ENCODE measurements at regions not wholly inside any gene's neighbourhood (a gene's known extent, or its start where the extent isn't known, plus 50 kb on each side); places are given as distances from the start of the nearest gene placed in this dataset.

DNA sequence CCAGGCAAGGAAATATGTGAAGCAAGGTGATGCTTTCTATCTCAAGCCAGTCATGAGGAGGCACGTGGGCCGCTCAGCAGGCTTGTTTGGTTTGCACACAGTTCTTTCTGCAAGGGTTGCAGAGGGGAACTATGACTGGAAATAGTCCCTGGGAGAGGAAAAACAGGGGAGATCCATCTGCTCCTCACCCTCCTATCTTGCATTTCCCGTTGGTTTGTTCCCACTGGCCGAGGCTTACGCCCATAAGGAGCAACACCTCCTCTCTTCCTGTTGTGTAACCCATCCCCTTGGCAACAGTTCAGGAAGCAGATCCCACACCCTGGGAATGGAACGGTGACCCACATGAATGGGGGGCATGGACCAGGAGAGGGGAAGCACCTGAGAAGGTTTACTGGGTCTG is 72.1 kb upstream of the MAGI1 start:
- no peak for TF ChIP-seq CTCF (IDR thresholded peaks at IDR 0.05; ENCODE audit: partially characterized antibody, unreplicated experiment)
- Mint-ChIP-seq H3K36me3 (ENCODE audit: unreplicated experiment) (no peaks in the 10 kb centered on the region), H3K9me3 (ENCODE audit: unreplicated experiment) (no peaks in the 10 kb centered on the region), H3K4me3 (ENCODE audit: unreplicated experiment) (no peak overlapping the region), H3K27me3 (ENCODE audit: unreplicated experiment) (no peaks in the 10 kb centered on the region), H3K27ac (ENCODE audit: unreplicated experiment) (no peak overlapping the region), H3K4me1 (ENCODE audit: low read depth, unreplicated experiment) (peaks cover 2% of the 10 kb centered on the region)
- DNase-seq, result no peak

- Mint-ChIP-seq H3K4me1 (ENCODE audit: low read depth, unreplicated experiment) (peaks cover 2% of the 10 kb centered on the region), H3K4me3 (ENCODE audit: unreplicated experiment) (no peak overlapping the region), H3K36me3 (ENCODE audit: unreplicated experiment) (no peaks in the 10 kb centered on the region), H3K9me3 (ENCODE audit: unreplicated experiment) (no peaks in the 10 kb centered on the region), H3K27me3 (ENCODE audit: unreplicated experiment) (no peaks in the 10 kb centered on the region), H3K27ac (ENCODE audit: unreplicated experiment) (no peak overlapping the region)
- TF ChIP-seq CTCF (IDR thresholded peaks at IDR 0.05; ENCODE audit: partially characterized antibody, unreplicated experiment), result no peak
- DNase-seq, result no peak
These were observed 69.1 kb upstream of the MAGI1 start for GRCh38 chr3:66107855-66108254.

DNA sequence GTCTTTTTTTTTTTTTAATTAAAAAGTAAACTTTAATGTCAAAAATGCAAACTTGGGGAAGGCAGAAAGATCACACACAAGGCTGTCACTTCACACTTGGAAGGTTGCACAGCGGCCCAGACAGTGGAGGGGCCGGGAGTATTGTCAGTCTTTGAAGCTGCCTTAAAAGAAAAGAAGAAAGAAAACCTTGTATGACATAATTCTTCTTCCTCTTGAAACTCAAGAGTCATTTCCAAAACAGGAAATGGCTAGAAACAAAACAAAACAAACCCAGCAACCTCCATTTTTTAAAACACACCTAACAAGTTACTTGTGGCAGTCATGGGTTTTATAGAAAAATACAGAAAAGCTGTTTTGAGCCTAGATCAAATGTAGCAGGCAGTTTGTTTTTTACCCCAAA is 68.1 kb upstream of the MAGI1 start:
- no peak for TF ChIP-seq CTCF (IDR thresholded peaks at IDR 0.05; ENCODE audit: partially characterized antibody, unreplicated experiment)
- no peak overlapping the region for H3K27ac Mint-ChIP-seq (ENCODE audit: unreplicated experiment)
- no peaks in the 10 kb centered on the region for H3K9me3 Mint-ChIP-seq (ENCODE audit: unreplicated experiment)
- H3K27me3 Mint-ChIP-seq (ENCODE audit: unreplicated experiment), result no peaks in the 10 kb centered on the region
- no peaks in the 10 kb centered on the region for H3K36me3 Mint-ChIP-seq (ENCODE audit: unreplicated experiment)
- DNase-seq, result no peak
- H3K4me1 Mint-ChIP-seq (ENCODE audit: low read depth, unreplicated experiment), result peaks cover 2% of the 10 kb centered on the region
- no peak overlapping the region for H3K4me3 Mint-ChIP-seq (ENCODE audit: unreplicated experiment)

- Mint-ChIP-seq H3K36me3 (ENCODE audit: unreplicated experiment) (no peaks in the 10 kb centered on the region), H3K27me3 (ENCODE audit: unreplicated experiment) (no peaks in the 10 kb centered on the region), H3K4me1 (ENCODE audit: low read depth, unreplicated experiment) (peaks cover 2% of the 10 kb centered on the region), H3K9me3 (ENCODE audit: unreplicated experiment) (no peaks in the 10 kb centered on the region), H3K27ac (ENCODE audit: unreplicated experiment) (no peak overlapping the region), H3K4me3 (ENCODE audit: unreplicated experiment) (no peak overlapping the region)
- no peak for TF ChIP-seq CTCF (IDR thresholded peaks at IDR 0.05; ENCODE audit: partially characterized antibody, unreplicated experiment)
- DNase-seq, result no peak
These were observed 65.8 kb upstream of the MAGI1 start for GRCh38 chr3:66104535-66104934.

DNA sequence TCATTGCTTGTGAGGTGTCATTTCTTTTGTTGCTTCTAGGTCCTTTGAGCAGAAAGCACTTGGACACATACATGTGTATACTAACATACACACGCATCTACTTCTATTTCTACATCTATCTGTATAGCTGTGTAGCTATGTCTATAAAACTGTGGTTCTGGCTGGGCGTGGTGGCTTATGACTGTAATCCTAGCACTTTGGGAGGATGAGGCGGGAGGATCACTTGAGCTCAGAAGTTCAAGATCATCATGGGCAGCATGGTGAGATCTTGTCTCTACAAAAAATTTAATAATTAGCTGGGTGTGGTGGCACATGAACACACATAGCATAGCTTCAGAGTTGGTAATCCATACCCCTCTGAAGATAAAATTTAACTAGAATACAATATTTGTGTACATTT is 65.0 kb upstream of the MAGI1 start:
- H3K4me1 Mint-ChIP-seq (ENCODE audit: low read depth, unreplicated experiment), result peaks cover 2% of the 10 kb centered on the region
- no peak overlapping the region for H3K4me3 Mint-ChIP-seq (ENCODE audit: unreplicated experiment)
- no peaks in the 10 kb centered on the region for H3K27me3 Mint-ChIP-seq (ENCODE audit: unreplicated experiment)
- TF ChIP-seq CTCF (IDR thresholded peaks at IDR 0.05; ENCODE audit: partially characterized antibody, unreplicated experiment), result no peak
- no peak overlapping the region for H3K27ac Mint-ChIP-seq (ENCODE audit: unreplicated experiment)
- no peaks in the 10 kb centered on the region for H3K9me3 Mint-ChIP-seq (ENCODE audit: unreplicated experiment)
- no peak for DNase-seq
- no peaks in the 10 kb centered on the region for H3K36me3 Mint-ChIP-seq (ENCODE audit: unreplicated experiment)
